ENCODE measurements at regions not wholly inside any gene's neighbourhood (a gene's known extent, or its start where the extent isn't known, plus 50 kb on each side); places are given as distances from the start of the nearest gene placed in this dataset.
A peak's percentile ranks its signal among the peaks of the same experiment; 100 is the strongest.

DNA sequence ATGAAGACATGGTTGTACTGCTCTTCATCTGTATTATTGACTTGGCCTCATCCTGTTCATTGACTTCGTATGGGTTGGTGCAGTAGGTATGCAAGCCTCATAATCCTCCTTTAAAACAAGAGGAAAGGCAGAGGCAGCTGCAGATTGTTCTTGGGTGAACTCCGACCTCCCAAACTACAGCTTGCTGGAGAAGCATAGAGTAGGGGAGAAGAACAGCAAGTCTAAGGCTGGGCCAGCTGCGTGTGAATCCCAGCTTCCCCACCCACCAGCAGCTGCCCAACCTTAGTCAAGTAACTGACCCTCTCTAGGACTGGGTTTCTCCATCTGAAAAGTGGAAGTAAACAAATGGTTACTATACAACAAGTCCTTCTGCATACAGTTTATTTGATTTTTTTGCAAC is 114.5 kb upstream of the WWC1 start (continued):
- TF ChIP-seq RELA (IDR thresholded peaks at IDR 0.05; ENCODE audit: borderline replicate concordance, partially characterized antibody) (no peak), HDGF (IDR thresholded peaks at IDR 0.05) (no peak), RB1 (IDR thresholded peaks at IDR 0.05; ENCODE audit: borderline replicate concordance) (no peak)

DNA sequence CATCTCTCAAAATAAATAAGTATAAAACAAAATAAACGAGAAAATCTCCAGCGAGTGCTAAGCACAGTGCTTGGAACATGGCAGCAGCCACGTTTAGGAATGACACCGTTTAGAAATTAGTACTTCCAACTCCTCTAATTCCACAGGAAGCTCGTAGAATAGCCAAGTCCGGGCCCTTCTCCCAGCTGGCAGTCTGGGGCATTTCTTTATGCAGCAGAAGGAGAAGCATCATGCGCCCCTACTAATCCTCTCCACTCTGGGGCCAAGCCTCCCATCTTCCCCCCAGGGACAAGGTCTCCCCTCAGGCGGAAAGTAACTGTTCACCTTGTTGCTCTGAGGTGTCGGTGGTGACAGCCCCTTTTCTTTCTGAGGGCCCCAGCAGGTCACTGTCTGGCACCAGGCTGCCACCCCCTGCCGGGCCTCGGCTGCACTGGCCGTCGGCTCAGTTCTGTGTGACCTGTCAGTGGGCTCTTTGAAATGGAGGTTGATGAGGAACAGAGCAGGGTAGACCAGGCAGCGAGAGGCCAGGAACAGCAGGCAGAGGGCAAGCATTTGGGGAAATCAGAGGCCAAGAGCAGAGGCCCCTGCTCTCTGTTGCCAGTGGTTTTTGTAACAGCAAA is 113.5 kb upstream of the WWC1 start:
- Histone ChIP-seq H3K27me3 (replicated peaks in 1 of 2; ENCODE audit: control insufficient read depth in 2 of 2, insufficient read depth in 2 of 2, low read length in 1 of 2) (no peaks in the 10 kb centered on the region), H3K79me2 (ENCODE audit: control insufficient read depth, insufficient read depth, low read length) (no peaks in the 10 kb centered on the region), H3K4me2 (ENCODE audit: control insufficient read depth, insufficient read depth) (no peak overlapping the region), H3K27ac (ENCODE audit: control insufficient read depth, insufficient read depth) (no peak overlapping the region), H4K20me1 (ENCODE audit: control insufficient read depth, insufficient read depth) (no peaks in the 10 kb centered on the region), H3K4me3 (no peak overlapping the region), H3K9me3 (replicated peaks; ENCODE audit: control insufficient read depth, insufficient read depth, low read length) (no peaks in the 10 kb centered on the region), H3K9ac (ENCODE audit: control insufficient read depth, insufficient read depth, low read length) (no peak overlapping the region), H3K36me3 (ENCODE audit: control insufficient read depth in 2 of 2, insufficient read depth in 2 of 2, low read length in 1 of 2) (no peaks in the 10 kb centered on the region), H2AFZ (ENCODE audit: control insufficient read depth, low read depth, low read length) (no peak overlapping the region), H3K4me1 (ENCODE audit: control insufficient read depth, insufficient read depth, low read length) (no peaks in the 10 kb centered on the region)
- in situ Hi-C loops (cut with MboI), result no loop called here
- CTCF ChIA-PET, result interaction anchor here (0.9 kb wide), 1 partner anchor 42 kb away, joined by 3 read pairs; no protein-coding TSS in a partner anchor
- intact Hi-C loops (cut with micrococcal nuclease; ENCODE audit: unreplicated experiment), result no loop called here
- SMC1A ChIA-PET (ENCODE audit: uncharacterized antibody, unreplicated experiment), result no interaction called here
- FAIRE-seq (no peak), ATAC-seq (peak; percentile 24; the same call in 2 of the 3 replicates), DNase-seq (ENCODE audit: low read depth, low spot score) (no peak)
- RAD21 ChIA-PET (ENCODE audit: unreplicated experiment), result no interaction called here
- 44% methylated on average over 14 of the region's 14 CpGs for WGBS (ENCODE audit: insufficient coverage, insufficient replicate concordance, low lambda C conversion rate, missing lambda C conversion rate)
- TF ChIP-seq SUPT20H (IDR thresholded peaks at IDR 0.05; ENCODE audit: borderline replicate concordance, control insufficient read depth, low read depth, low read length) (no peak), EED (IDR thresholded peaks at IDR 0.05; ENCODE audit: low read depth) (no peak), SP1 (IDR thresholded peaks at IDR 0.05; ENCODE audit: low read depth, low read length) (no peak), TCF7 (IDR thresholded peaks at IDR 0.05; ENCODE audit: borderline replicate concordance) (no peak), CHD4 (IDR thresholded peaks at IDR 0.05) (no peak), GABPA (IDR thresholded peaks at IDR 0.05; ENCODE audit: low read depth) (no peak), ZNF217 (IDR thresholded peaks at IDR 0.05) (no peak)
- TF ChIP-seq, protein P1, sequence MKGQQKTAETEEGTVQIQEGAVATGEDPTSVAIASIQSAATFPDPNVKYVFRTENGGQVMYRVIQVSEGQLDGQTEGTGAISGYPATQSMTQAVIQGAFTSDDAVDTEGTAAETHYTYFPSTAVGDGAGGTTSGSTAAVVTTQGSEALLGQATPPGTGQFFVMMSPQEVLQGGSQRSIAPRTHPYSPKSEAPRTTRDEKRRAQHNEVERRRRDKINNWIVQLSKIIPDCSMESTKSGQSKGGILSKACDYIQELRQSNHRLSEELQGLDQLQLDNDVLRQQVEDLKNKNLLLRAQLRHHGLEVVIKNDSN (IDR thresholded peaks at IDR 0.05; ENCODE audit: borderline replicate concordance, extremely low read length, insufficient read depth, low read depth, low read length), result no peak
- BruUV-seq (replicated peaks), result no TSS peak
- POLR2A ChIA-PET, result no interaction called here

Data from GM12878 (cell line).